Inflammatory macrophage treated with lipopolysaccharide for 4 hours (primary cell): ENCODE measurements at regions not wholly inside any gene's neighbourhood (a gene's known extent, or its start where the extent isn't known, plus 50 kb on each side); places are given as distances from the start of the nearest gene placed in this dataset.

Experiments used
- DNase-seq: peaks from one replicate; pipeline ENCODE4 v3.0.0-alpha.2; 2020

GRCh38 chr2:5923957-5924945 lies 232.1 kb downstream of the SOX11 start:
- no peak for DNase-seq

GRCh38 chr2:5925604-5926003 lies 233.4 kb downstream of the SOX11 start:
- DNase-seq: no peak

- DNase-seq: no peak
These were observed 234.8 kb downstream of the SOX11 start for GRCh38 chr2:5926871-5927512.

GRCh38 chr2:5932556-5933469 lies 240.6 kb downstream of the SOX11 start:
- no peak for DNase-seq

GRCh38 chr2:5933669-5934068 lies 241.5 kb downstream of the SOX11 start:
- no peak for DNase-seq

GRCh38 chr2:5937321-5937720 lies 245.1 kb downstream of the SOX11 start:
- DNase-seq: no peak

- no peak for DNase-seq
These were observed 245.8 kb downstream of the SOX11 start for GRCh38 chr2:5937851-5938565.

- no peak for DNase-seq
These were observed 246.3 kb downstream of the SOX11 start for GRCh38 chr2:5938566-5938896.

GRCh38 chr2:5939553-5939952 lies 247.4 kb downstream of the SOX11 start:
- DNase-seq: no peak

- DNase-seq: no peak
These were observed 248.7 kb downstream of the SOX11 start for GRCh38 chr2:5940596-5941535.

GRCh38 chr2:5942204-5942603 lies 250.0 kb downstream of the SOX11 start:
- no peak for DNase-seq

GRCh38 chr2:5945742-5946141 lies 253.6 kb downstream of the SOX11 start:
- DNase-seq: no peak

GRCh38 chr2:5946225-5947115 lies 254.3 kb downstream of the SOX11 start:
- DNase-seq: no peak

GRCh38 chr2:5950736-5951135 lies 258.6 kb downstream of the SOX11 start:
- no peak for DNase-seq

GRCh38 chr2:5951471-5951870 lies 259.3 kb downstream of the SOX11 start:
- DNase-seq: no peak

GRCh38 chr2:5953525-5953924 lies 261.3 kb downstream of the SOX11 start:
- DNase-seq: no peak

- no peak for DNase-seq
These were observed 262.3 kb downstream of the SOX11 start for GRCh38 chr2:5954509-5954908.

- DNase-seq: no peak
These were observed 263.7 kb downstream of the SOX11 start for GRCh38 chr2:5955921-5956320.

- no peak for DNase-seq
These were observed 267.9 kb downstream of the SOX11 start for GRCh38 chr2:5959836-5960820.
